ENCODE measurements at regions not wholly inside any gene's neighbourhood (a gene's known extent, or its start where the extent isn't known, plus 50 kb on each side); places are given as distances from the start of the nearest gene placed in this dataset.
A peak's percentile ranks its signal among the peaks of the same experiment; 100 is the strongest.
"Not testable (repeated sequence)": the region's sequence is repeated elsewhere in the genome, so short reads cannot be mapped to it uniquely, and the experiment has no call there.

- no peak for DNase-seq (ENCODE audit: low read depth)
Measured at GRCh38 chrX:136975684-136976470, 57.9 kb downstream of the GPR101 start.

DNA sequence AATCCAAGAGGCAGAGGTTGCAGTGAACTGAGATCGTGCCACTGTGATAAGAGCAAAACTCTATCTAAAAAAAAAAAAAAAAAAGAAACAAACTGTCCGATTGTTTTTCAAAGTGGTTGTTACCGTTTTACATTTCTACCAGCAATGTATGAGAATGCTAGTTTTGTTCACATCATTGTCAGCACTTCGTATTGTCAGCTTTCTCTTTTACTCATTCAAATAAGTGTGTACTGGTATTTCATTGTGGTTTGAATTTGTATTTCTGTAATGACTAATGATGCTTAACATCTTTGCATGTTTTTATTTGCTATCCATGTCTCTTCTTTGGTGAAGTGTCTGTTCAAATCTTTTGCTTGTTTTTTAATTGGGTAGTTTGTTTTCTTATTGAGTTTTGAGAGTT is 65.8 kb downstream of the GPR101 start:
- DNase-seq (ENCODE audit: low read depth): no peak

DNA sequence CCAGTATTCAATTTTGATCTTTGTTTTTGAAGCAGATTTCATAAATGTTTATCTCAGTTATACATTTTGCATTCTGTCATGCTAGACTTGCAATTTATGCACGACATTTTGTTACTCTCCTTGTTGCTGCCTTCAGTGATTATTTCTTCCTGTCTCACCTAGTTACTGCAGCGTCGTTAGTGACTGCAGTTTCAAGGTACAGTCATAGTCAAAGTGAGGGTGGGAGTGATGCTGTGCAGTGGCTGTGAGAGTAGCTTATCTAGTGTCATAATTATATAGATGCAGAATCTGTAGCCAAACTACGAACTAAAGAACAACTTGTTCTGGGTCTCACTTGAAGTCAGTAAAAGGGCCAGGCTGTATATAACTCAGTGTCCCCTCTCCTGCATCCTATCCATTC is 69.8 kb downstream of the GPR101 start:
- DNase-seq (ENCODE audit: low read depth): no peak

- no peak for DNase-seq (ENCODE audit: low read depth)
Measured at GRCh38 chrX:136961594-136962135, 72.1 kb downstream of the GPR101 start.

DNA sequence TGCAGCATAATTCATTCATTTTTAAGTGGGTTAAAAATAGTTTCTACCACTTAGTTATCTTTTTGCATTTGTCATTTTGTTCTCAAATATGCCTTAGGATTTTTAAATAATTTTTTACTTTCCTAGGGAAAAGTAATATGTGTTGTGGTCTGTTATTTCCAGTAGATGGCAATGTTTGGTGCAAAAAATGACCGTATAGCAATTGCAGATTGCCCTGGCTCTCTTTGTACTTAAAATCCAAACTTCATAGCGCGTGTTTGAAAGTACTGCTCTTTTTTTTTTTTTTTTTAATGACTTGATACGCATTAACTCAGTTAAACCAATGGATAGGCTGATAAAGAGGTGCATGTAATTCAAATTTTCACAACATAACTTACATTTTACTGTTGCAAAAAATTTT is 74.4 kb upstream of the RBMX start:
- no peak for DNase-seq (ENCODE audit: low read depth)

DNA sequence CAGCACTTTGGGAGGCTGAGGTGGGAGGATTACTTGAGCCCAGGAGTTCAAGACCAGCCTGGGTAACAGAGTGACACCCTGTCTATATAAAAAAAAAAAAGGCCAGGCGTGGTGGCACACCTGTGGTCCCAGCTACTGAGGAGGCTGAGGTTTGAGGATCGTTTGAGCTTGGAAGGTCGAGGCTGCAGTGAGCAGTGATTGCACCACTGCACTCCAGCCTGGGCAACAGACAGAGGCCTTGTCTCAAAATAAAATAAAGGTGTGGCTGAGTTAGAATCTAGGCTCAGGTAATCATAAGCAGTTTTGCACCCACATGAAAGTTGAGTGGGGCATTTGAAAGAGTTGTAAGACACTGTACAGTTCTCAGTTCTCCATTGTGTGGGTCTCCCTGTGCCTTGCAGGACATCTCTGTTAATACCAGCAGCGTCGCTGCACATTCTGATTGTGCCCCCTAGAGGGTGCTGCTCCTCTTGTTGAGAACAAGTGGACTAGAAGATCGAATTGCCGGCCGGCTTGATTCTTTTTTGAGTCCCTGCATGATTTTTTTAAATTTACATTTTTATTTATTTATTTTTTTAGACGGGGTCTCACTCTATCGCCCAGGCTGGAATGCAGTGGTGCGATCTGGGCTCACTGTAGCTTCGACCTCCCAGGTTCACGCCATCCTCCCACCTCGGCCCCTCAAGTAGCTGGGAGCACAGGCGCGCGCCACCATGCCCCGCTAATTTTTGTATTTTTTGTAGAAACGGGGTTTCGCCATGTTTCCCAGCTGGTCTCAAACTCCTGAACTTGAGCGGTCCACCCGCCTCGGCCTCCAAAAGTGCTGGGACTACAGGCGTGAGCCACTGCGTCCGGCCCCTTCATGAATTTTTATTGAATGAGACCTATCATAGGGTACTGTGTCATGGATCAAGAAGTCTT is 73.6 kb upstream of the RBMX start:
- peak; percentile 14 for DNase-seq (ENCODE audit: low read depth)

DNA sequence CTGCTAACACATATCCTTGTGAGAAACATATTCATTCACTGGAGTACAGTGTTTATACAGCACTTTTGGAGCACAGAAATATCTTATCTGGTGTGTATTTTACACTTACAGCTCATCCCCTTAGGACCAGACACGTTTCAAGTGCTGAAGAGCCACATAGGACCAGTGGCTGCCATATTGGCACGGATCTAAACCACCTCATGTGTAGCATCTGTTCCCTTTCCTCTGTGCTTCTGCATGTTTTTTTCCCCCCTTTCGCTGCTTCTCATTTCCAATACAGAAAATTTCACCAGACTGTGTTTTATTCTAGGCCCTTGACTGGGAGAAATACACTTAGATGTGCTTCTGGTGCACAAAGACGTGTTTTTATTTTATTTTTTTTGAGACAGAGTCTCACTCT is 69.7 kb upstream of the RBMX start:
- DNase-seq (ENCODE audit: low read depth): no peak

DNA sequence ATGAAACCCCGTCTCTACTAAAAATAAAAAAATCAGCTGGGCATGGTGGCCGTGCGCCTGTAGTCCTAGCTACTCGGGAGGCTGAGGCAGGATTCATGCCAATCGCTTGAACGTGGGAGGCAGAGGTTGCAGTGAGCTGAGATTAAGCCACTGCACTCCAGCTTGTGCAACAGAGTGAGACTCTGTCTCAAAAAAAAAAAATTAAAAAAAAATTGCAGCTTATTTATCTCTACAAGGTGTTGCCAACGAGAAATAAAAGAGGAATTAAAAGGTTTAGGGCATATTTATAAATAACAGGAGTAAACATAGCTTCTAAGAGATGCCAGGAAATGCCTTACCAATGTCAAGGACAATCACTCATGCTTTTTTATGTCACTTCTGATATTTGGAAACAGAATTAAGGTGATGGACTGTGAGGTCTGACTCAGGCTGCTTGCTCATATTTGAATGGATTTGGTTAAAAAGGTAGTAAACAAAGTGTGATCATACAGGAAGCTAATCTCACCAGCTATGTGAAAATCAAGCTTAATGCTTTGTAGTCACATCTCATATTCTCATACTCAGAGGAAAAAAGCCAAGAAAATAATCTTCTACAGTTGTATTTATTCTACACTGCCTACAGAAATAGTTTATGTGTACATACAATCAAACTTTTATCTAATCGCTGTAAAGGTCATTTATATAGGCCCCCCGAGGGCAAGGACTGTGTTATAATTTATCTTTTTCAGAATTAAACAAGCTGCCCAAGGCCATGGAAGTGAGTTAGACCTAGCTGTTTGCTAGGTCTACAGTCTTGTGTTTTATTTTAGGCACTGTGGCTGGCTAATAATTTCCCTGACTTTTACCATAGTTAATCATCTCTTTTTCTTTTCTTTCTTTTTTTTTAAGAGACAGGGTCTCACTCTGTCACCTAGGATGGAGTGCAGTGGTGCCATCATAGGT is 61.1 kb upstream of the RBMX start:
- DNase-seq (ENCODE audit: low read depth): no peak

- DNase-seq (ENCODE audit: low read depth): no peak
Measured at GRCh38 chrX:136936183-136936549, 55.6 kb upstream of the RBMX start.

- DNase-seq (ENCODE audit: low read depth): not testable (repeated sequence)
Measured at GRCh38 chrX:136935533-136936182, 55.1 kb upstream of the RBMX start.

- not testable (repeated sequence) for DNase-seq (ENCODE audit: low read depth)
Measured at GRCh38 chrX:136934652-136935051, 54.1 kb upstream of the RBMX start.

DNA sequence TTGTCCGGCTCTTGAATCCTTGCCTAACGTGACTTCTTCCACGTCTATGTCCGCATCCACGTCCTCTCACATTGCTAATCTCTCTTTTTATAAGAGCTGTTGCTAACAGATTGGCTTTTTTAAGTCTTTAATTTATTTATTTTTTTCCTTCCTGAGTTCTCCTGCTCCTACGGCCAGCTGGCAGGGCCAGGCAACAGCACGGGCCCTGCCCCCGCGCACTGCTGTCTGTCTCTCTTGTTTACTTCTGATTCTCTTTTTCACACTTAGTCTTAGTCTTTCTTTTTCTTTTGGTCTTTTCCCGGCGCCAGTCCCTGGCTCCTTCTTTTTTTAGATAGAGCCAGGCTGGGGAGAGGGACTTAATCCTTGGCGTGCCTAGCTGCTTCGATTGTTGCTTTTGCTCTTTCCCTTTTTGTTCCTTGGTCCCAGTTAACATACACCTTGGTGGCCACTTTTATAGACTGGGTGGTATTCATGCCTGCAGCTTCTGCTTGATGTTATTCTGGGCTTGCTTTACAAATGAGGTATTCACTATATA is 53.2 kb upstream of the RBMX start:
- DNase-seq (ENCODE audit: low read depth): no peak

DNA sequence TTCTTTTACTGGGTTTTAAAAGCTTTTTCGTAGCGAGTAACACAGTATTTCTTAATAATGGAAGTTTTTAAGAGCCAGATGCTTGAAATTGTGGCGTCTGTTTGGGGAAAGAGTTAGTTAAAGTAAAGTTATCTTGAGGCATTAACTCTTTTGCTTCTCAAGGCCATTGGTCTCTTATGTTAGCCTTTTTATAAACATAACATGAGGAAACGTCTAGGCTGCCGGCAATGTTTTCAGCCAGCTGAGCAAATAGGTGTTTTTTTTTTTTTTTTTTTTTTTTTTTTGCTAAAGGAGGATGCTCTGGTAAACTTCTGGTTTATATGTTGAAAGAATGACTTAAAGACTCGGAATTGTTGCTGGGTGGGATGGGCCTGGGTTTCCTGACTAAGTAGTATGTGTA is 51.1 kb upstream of the RBMX start:
- DNase-seq (ENCODE audit: low read depth): no peak

Data from activated T-cell treated with anti-CD3 and anti-CD28 coated beads for 1 hour (primary cell).